ENCODE measurements at regions not wholly inside any gene's neighbourhood (a gene's known extent, or its start where the extent isn't known, plus 50 kb on each side); places are given as distances from the start of the nearest gene placed in this dataset.

DNA sequence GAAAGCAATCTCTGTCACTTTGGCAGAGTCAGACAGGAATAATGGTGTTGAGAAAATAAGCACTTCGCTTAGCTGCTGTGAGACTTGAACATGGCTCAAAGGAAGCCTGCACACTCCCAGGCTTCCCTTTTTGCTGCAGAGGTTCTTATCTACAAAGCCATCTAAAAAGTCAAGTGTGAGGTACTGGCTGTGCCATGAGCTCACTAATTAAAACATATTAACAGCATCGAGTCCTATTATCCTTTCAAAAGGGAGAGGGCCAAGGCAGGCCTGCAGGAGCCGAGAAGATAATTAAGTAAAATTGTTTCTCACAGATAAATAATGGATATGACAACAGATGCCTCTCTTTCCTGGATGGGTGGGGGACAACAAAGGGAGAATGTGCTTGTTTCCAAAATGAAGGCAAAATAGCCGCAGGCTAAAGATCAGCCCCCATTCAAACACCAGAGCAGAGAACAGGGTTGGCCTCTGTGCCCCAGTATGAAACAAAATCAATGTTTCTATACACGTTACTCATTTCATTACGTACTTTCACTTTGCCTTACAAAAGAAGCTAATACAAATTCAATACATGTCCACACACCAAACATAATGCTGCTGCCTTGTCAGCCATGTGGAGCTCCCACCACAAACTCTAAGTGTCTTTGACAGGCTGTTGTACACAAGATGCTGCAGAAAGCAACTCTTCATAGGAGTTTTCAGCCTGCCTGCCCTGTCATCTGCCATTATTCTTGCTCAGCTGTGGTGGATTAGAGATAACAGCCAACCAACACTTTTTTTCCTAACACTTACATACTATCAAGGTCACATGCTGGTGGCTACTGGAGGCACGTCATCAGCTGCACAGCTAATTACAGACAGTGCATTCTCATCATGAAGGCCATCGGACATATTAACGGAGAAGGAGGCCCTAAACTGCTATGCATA, 55.3 kb downstream of the ELAPOR2 start:
- no peaks in the 10 kb centered on the region for H3K9me3 ChIP-seq (ENCODE audit: control insufficient read depth, low read depth, low read length)
- no peak overlapping the region for H3K27ac ChIP-seq (ENCODE audit: control insufficient read depth, insufficient read depth, low read length)
- H3K4me3 ChIP-seq (ENCODE audit: control insufficient read depth in 2 of 3, extremely low read depth in 1 of 3, insufficient read depth in 2 of 3, low read depth in 1 of 3, low read length in 3 of 3), result no peak overlapping the region
- no peak for FAIRE-seq
- TF ChIP-seq EZH2 (IDR thresholded peaks at IDR 0.05; ENCODE audit: low read length), result no peak
- TF ChIP-seq CTCF (optimal IDR thresholded peaks at IDR 0.05 in 1 of 3, IDR thresholded peaks at IDR 0.05 in 1 of 3, conservative IDR thresholded peaks at IDR 0.05 in 1 of 3; ENCODE audit: extremely low read depth in 1 of 3, insufficient read depth in 2 of 3, low read length in 3 of 3), result no peak
- H3K36me3 ChIP-seq (ENCODE audit: control insufficient read depth in 2 of 2, extremely low read depth in 1 of 2, insufficient read depth in 2 of 2, low read length in 2 of 2), result no peaks in the 10 kb centered on the region
- H3K9ac ChIP-seq (ENCODE audit: control insufficient read depth, extremely low read depth, insufficient read depth, low read length), result no peak overlapping the region
- dilution Hi-C loops (cut with MboI; ENCODE audit: extremely low pct_ligation_motif_present, low sequenced_read_pairs), result no loop called here
- DNase-seq (ENCODE audit: low read depth, low spot score), result no peak
- no peaks in the 10 kb centered on the region for H3K9me1 ChIP-seq (ENCODE audit: control insufficient read depth, extremely low read depth, insufficient read depth, low read length)
- no peaks in the 10 kb centered on the region for H3K79me2 ChIP-seq (ENCODE audit: control insufficient read depth, insufficient read depth, low read length)
- no peak overlapping the region for H3K4me2 ChIP-seq (ENCODE audit: control insufficient read depth, extremely low read depth, insufficient read depth, low read depth, low read length)
- H3K4me1 ChIP-seq (ENCODE audit: control insufficient read depth, extremely low read depth, insufficient read depth, low read length), result no peaks in the 10 kb centered on the region
- no peaks in the 10 kb centered on the region for H4K20me1 ChIP-seq (ENCODE audit: control insufficient read depth, extremely low read depth, insufficient read depth, low read length)
- H3K27me3 ChIP-seq (ENCODE audit: control insufficient read depth, extremely low read depth, insufficient read depth, low read length), result no peaks in the 10 kb centered on the region
- H2AFZ ChIP-seq (ENCODE audit: control insufficient read depth, low read length), result no peak overlapping the region

DNA sequence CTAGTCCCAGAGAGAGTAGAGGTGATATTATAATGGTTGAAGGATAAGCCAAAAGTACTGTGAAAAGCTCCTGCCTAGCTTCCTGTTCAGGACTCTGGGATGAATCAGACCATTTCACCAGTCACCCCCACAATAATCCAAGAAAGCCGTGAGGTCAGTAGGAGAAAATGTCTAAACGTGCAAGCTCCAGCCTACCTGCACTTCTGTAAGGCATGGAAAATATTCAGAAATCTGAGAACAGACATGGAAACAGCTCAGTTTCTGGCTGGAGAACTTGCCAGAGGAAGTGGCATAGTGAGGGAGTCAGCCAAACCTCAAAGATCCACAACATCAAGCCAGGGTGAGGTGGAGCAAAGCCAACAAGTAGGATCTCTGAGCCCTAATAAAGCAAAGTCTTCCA, 58.2 kb downstream of the ELAPOR2 start:
- no peak overlapping the region for H3K4me2 ChIP-seq (ENCODE audit: control insufficient read depth, extremely low read depth, insufficient read depth, low read depth, low read length)
- H3K9me3 ChIP-seq (ENCODE audit: control insufficient read depth, low read depth, low read length), result no peaks in the 10 kb centered on the region
- TF ChIP-seq CTCF (optimal IDR thresholded peaks at IDR 0.05 in 1 of 3, IDR thresholded peaks at IDR 0.05 in 1 of 3, conservative IDR thresholded peaks at IDR 0.05 in 1 of 3; ENCODE audit: extremely low read depth in 1 of 3, insufficient read depth in 2 of 3, low read length in 3 of 3) (no peak), EZH2 (IDR thresholded peaks at IDR 0.05; ENCODE audit: low read length) (no peak)
- H3K27me3 ChIP-seq (ENCODE audit: control insufficient read depth, extremely low read depth, insufficient read depth, low read length), result no peaks in the 10 kb centered on the region
- H3K4me3 ChIP-seq (ENCODE audit: control insufficient read depth in 2 of 3, extremely low read depth in 1 of 3, insufficient read depth in 2 of 3, low read depth in 1 of 3, low read length in 3 of 3), result no peak overlapping the region
- H3K9ac ChIP-seq (ENCODE audit: control insufficient read depth, extremely low read depth, insufficient read depth, low read length), result no peak overlapping the region
- no peaks in the 10 kb centered on the region for H3K79me2 ChIP-seq (ENCODE audit: control insufficient read depth, insufficient read depth, low read length)
- no peaks in the 10 kb centered on the region for H4K20me1 ChIP-seq (ENCODE audit: control insufficient read depth, extremely low read depth, insufficient read depth, low read length)
- no peak overlapping the region for H2AFZ ChIP-seq (ENCODE audit: control insufficient read depth, low read length)
- no peak for FAIRE-seq
- H3K4me1 ChIP-seq (ENCODE audit: control insufficient read depth, extremely low read depth, insufficient read depth, low read length), result no peaks in the 10 kb centered on the region
- H3K27ac ChIP-seq (ENCODE audit: control insufficient read depth, insufficient read depth, low read length), result no peak overlapping the region
- no peaks in the 10 kb centered on the region for H3K36me3 ChIP-seq (ENCODE audit: control insufficient read depth in 2 of 2, extremely low read depth in 1 of 2, insufficient read depth in 2 of 2, low read length in 2 of 2)
- dilution Hi-C loops (cut with MboI; ENCODE audit: extremely low pct_ligation_motif_present, low sequenced_read_pairs), result no loop called here
- no peaks in the 10 kb centered on the region for H3K9me1 ChIP-seq (ENCODE audit: control insufficient read depth, extremely low read depth, insufficient read depth, low read length)
- no peak for DNase-seq (ENCODE audit: low read depth, low spot score)
